Neural progenitor cell (in vitro differentiated cells): ENCODE measurements at regions not wholly inside any gene's neighbourhood (a gene's known extent, or its start where the extent isn't known, plus 50 kb on each side); places are given as distances from the start of the nearest gene placed in this dataset.
"Not testable (repeated sequence)": the region's sequence is repeated elsewhere in the genome, so short reads cannot be mapped to it uniquely, and the experiment has no call there.

ENCODE experiments used
- DNase-seq: peaks from one replicate; pipeline ENCODE4 v3.0.0-alpha.2; 2016; ENCODE audit warnings: low spot score
- H2AFZ ChIP-seq: fragments of 200-600 bp; sonication (generic); replicated peaks from 2 replicates; pipeline ENCODE4 v1.6.1; 2016; ENCODE audit warnings: antibody characterized with exemption
- H3F3A ChIP-seq: fragments of 200-600 bp; sonication (generic); 2 replicates; pipeline ENCODE4 v1.6.1; 2016; ENCODE audit warnings: antibody characterized with exemption, low read depth
- H3K27ac ChIP-seq: fragments of 200-600 bp; sonication (generic); 2 replicates; pipeline ENCODE4 v1.5.1; 2016; ENCODE audit warnings: mild to moderate bottlenecking
- H3K27me3 ChIP-seq: fragments of 200-600 bp; sonication (generic); 2 replicates; pipeline ENCODE4 v1.6.1; 2016; ENCODE audit warnings: mild to moderate bottlenecking, moderate library complexity
- H3K36me3 ChIP-seq: fragments of 200-600 bp; sonication (generic); 2 replicates; pipeline ENCODE4 v1.5.1; 2016
- H3K4me1 ChIP-seq: fragments of 200-600 bp; sonication (generic); 2 replicates; pipeline ENCODE4 v1.6.1; 2016; ENCODE audit warnings: mixed run types
- H3K4me2 ChIP-seq: fragments of 200-600 bp; sonication (generic); 2 replicates; pipeline ENCODE4 v1.6.1; 2016
- H3K4me3 ChIP-seq: fragments of 200-600 bp; sonication (generic); 2 replicates; pipeline ENCODE4 v1.5.1; 2016
- H3K79me2 ChIP-seq: fragments of 200-600 bp; sonication (generic); 2 replicates; pipeline ENCODE4 v1.6.1; 2016; ENCODE audit warnings: low read depth
- H3K9ac ChIP-seq: fragments of 200-600 bp; sonication (generic); 2 replicates; pipeline ENCODE4 v1.6.1; 2016
- H3K9me3 ChIP-seq: fragments of 200-600 bp; sonication (generic); 2 replicates; pipeline ENCODE4 v1.5.1; 2016; ENCODE audit warnings: low read depth
- H4K20me1 ChIP-seq: fragments of 200-600 bp; sonication (generic); 2 replicates; pipeline ENCODE4 v1.6.1; 2016; ENCODE audit warnings: low read depth
- H3K27ac Mint-ChIP-seq: 3 replicates; pipeline ENCODE4 v1.8.0; 2021; ENCODE audit warnings: mixed read lengths
- H3K27me3 Mint-ChIP-seq: 2 replicates; pipeline ENCODE4 v1.8.0; 2022; ENCODE audit warnings: low read depth, mild to moderate bottlenecking, inconsistent platforms, moderate library complexity, mixed read lengths; ENCODE audit not compliant: insufficient read depth
- H3K36me3 Mint-ChIP-seq: 3 replicates; pipeline ENCODE4 v1.8.0; 2021; ENCODE audit warnings: mixed read lengths
- H3K4me1 Mint-ChIP-seq: 3 replicates; pipeline ENCODE4 v1.8.0; 2021; ENCODE audit warnings: mixed read lengths
- H3K4me3 Mint-ChIP-seq: 3 replicates; pipeline ENCODE4 v1.8.0; 2021; ENCODE audit warnings: mild to moderate bottlenecking, moderate library complexity, mixed read lengths
- H3K9me3 Mint-ChIP-seq: 3 replicates; pipeline ENCODE4 v1.8.0; 2020; ENCODE audit warnings: mixed read lengths
- CTCF ChIP-seq: fragments of 200-600 bp; sonication (generic); IDR thresholded peaks from 2 replicates; pipeline ENCODE4 v1.5.1; 2017; ENCODE audit warnings: antibody characterized with exemption, mild to moderate bottlenecking
- EZH2 ChIP-seq: fragments of 200-600 bp; sonication (generic); IDR thresholded peaks from 2 replicates; pipeline ENCODE4 v1.6.1; 2017; ENCODE audit warnings: antibody characterized with exemption, mild to moderate bottlenecking, moderate library complexity
- EZH2phosphoT487 ChIP-seq: fragments of 200-600 bp; sonication (generic); IDR thresholded peaks from 2 replicates; pipeline ENCODE4 v1.6.1; 2017; ENCODE audit warnings: antibody characterized with exemption

GRCh38 chr11:46175401-46176002 is 54.2 kb upstream of the PHF21A start:
- H3K27me3 Mint-ChIP-seq, result peaks cover 5% of the 10 kb centered on the region
- H3K4me3 Mint-ChIP-seq, result no peak overlapping the region
- no peak overlapping the region for H2AFZ ChIP-seq

GRCh38 chr11:46171693-46172092 is 50.4 kb upstream of the PHF21A start:
- not testable (repeated sequence) for H3K4me2 ChIP-seq, H2AFZ ChIP-seq, H3K4me3 ChIP-seq, H3K9ac ChIP-seq, H3K27me3 Mint-ChIP-seq, H3K27ac Mint-ChIP-seq, H3K9me3 Mint-ChIP-seq, DNase-seq, H4K20me1 ChIP-seq, H3K9me3 ChIP-seq, H3F3A ChIP-seq, H3K4me3 Mint-ChIP-seq, H3K27me3 ChIP-seq, H3K36me3 ChIP-seq, H3K4me1 Mint-ChIP-seq, H3K4me1 ChIP-seq, H3K36me3 Mint-ChIP-seq, H3K79me2 ChIP-seq, H3K27ac ChIP-seq

More at GRCh38 chr11:46175401-46176002, 54.2 kb upstream of the PHF21A start:
- H3K9ac ChIP-seq, result no peak overlapping the region
- Mint-ChIP-seq H3K36me3 (no peaks in the 10 kb centered on the region), H3K27ac (no peak overlapping the region), H3K9me3 (no peaks in the 10 kb centered on the region), H3K4me1 (no peaks in the 10 kb centered on the region)
- H4K20me1 ChIP-seq, result no peaks in the 10 kb centered on the region
- H3K79me2 ChIP-seq, result no peaks in the 10 kb centered on the region
- no peak overlapping the region for H3K4me2 ChIP-seq
- no peaks in the 10 kb centered on the region for H3K27me3 ChIP-seq
- no peaks in the 10 kb centered on the region for H3K9me3 ChIP-seq
- DNase-seq, result no peak
- H3K4me1 ChIP-seq, result no peaks in the 10 kb centered on the region
- no peak overlapping the region for H3K27ac ChIP-seq
- H3K4me3 ChIP-seq, result no peak overlapping the region
- H3F3A ChIP-seq, result no peaks in the 10 kb centered on the region
- no peaks in the 10 kb centered on the region for H3K36me3 ChIP-seq
- TF ChIP-seq EZH2phosphoT487 (no peak), CTCF (no peak), EZH2 (no peak)
